MM.1S (cell line): ENCODE measurements at regions not wholly inside any gene's neighbourhood (a gene's known extent, or its start where the extent isn't known, plus 50 kb on each side); places are given as distances from the start of the nearest gene placed in this dataset.
"Not testable (repeated sequence)": the region's sequence is repeated elsewhere in the genome, so short reads cannot be mapped to it uniquely, and the experiment has no call there.

ENCODE experiments used
- DNase-seq: peaks from one replicate; pipeline ENCODE4 v3.0.0-alpha.2; 2015
- H2AFZ ChIP-seq: fragments of 300-600 bp; sonication (generic); 2 replicates; pipeline ENCODE4 v1.6.0; 2016; ENCODE audit warnings: antibody characterized with exemption, low read length
- H3F3A ChIP-seq: fragments of 300-600 bp; sonication (generic); 2 replicates; pipeline ENCODE4 v1.6.1; 2016; ENCODE audit warnings: mild to moderate bottlenecking, antibody characterized with exemption, low read length, moderate library complexity, mixed read lengths; ENCODE audit not compliant: insufficient read depth
- H3K27ac ChIP-seq: fragments of 300-600 bp; sonication (generic); 2 replicates; pipeline ENCODE4 v1.5.1; 2016; ENCODE audit warnings: mild to moderate bottlenecking, low read length
- H3K27me3 ChIP-seq: fragments of 300-600 bp; sonication (generic); replicated peaks from 2 replicates; pipeline ENCODE4 v1.6.0; 2016; ENCODE audit warnings: low read length; ENCODE audit not compliant: insufficient read depth
- H3K36me3 ChIP-seq: fragments of 300-600 bp; sonication (generic); replicated peaks from 2 replicates; pipeline ENCODE4 v1.6.1; 2016; ENCODE audit warnings: mild to moderate bottlenecking, low read length, mixed read lengths; ENCODE audit not compliant: insufficient read depth
- H3K4me1 ChIP-seq: fragments of 300-600 bp; sonication (generic); 2 replicates; pipeline ENCODE4 v1.6.1; 2016; ENCODE audit warnings: low read length, mixed read lengths
- H3K4me2 ChIP-seq: fragments of 300-600 bp; sonication (generic); 2 replicates; pipeline ENCODE4 v1.6.0; 2016; ENCODE audit warnings: low read depth, low read length
- H3K4me3 ChIP-seq: fragments of 300-600 bp; sonication (generic); 2 replicates; pipeline ENCODE4 v1.5.1; 2016; ENCODE audit warnings: low read length, mixed read lengths
- H3K79me2 ChIP-seq: fragments of 300-600 bp; sonication (generic); 2 replicates; pipeline ENCODE4 v1.6.1; 2016; ENCODE audit warnings: mixed run types, low read length, mixed read lengths
- H3K9ac ChIP-seq: fragments of 300-600 bp; sonication (generic); 2 replicates; pipeline ENCODE4 v1.6.1; 2016; ENCODE audit warnings: low read length, mixed read lengths
- H3K9me2 ChIP-seq: fragments of 300-600 bp; sonication (generic); replicated peaks from 2 replicates; pipeline ENCODE4 v1.6.1; 2016; ENCODE audit warnings: mild to moderate bottlenecking, low read length, mixed read lengths; ENCODE audit not compliant: insufficient read depth
- H3K9me3 ChIP-seq: fragments of 300-600 bp; sonication (generic); replicated peaks from 2 replicates; pipeline ENCODE4 v1.6.1; 2016; ENCODE audit warnings: mild to moderate bottlenecking, low read length, mixed read lengths; ENCODE audit not compliant: insufficient read depth
- H4K20me1 ChIP-seq: fragments of 300-600 bp; sonication (generic); 2 replicates; pipeline ENCODE4 v1.6.1; 2016; ENCODE audit warnings: mild to moderate bottlenecking, low read length, moderate library complexity, mixed read lengths; ENCODE audit not compliant: insufficient read depth
- CTCF ChIP-seq: fragments of 300-600 bp; sonication (generic); IDR thresholded peaks from 2 replicates; pipeline ENCODE4 v1.5.1; 2016; ENCODE audit warnings: antibody characterized with exemption, low read length, mixed read lengths
- EZH2 ChIP-seq: fragments of 300-600 bp; sonication (generic); optimal IDR thresholded peaks from 2 replicates; pipeline ENCODE3; 2017; ENCODE audit warnings: low read depth, mild to moderate bottlenecking, antibody characterized with exemption, low read length, mixed read lengths
- EZH2phosphoT487 ChIP-seq: fragments of 300-600 bp; sonication (generic); IDR thresholded peaks from 2 replicates; pipeline ENCODE4 v1.6.1; 2018; ENCODE audit warnings: antibody characterized with exemption, low read length

- TF ChIP-seq CTCF: no peak
- TF ChIP-seq EZH2phosphoT487: no peak
- TF ChIP-seq EZH2: no peak
- H3K27ac ChIP-seq: no peak overlapping the region
These were observed 141.8 kb upstream of the ATP11B start for GRCh38 chr3:182651461-182651860.

GRCh38 chr3:182653065-182653464 lies 140.2 kb upstream of the ATP11B start:
- H3K9me3 ChIP-seq, H2AFZ ChIP-seq, H3K4me2 ChIP-seq, H3K9me2 ChIP-seq, H3K79me2 ChIP-seq, H3K9ac ChIP-seq, H3K27me3 ChIP-seq, DNase-seq, H3K4me3 ChIP-seq, H3F3A ChIP-seq, H3K36me3 ChIP-seq, H4K20me1 ChIP-seq, H3K27ac ChIP-seq, H3K4me1 ChIP-seq: not testable (repeated sequence)

More at GRCh38 chr3:182651461-182651860, 141.8 kb upstream of the ATP11B start:
- Histone ChIP-seq H3K4me3 (no peak overlapping the region), H4K20me1 (no peaks in the 10 kb centered on the region), H3K36me3 (no peaks in the 10 kb centered on the region), H3K9ac (no peak overlapping the region), H3K79me2 (no peaks in the 10 kb centered on the region), H3K9me3 (no peaks in the 10 kb centered on the region), H2AFZ (no peak overlapping the region), H3K27me3 (no peaks in the 10 kb centered on the region), H3F3A (no peaks in the 10 kb centered on the region), H3K4me2 (no peak overlapping the region), H3K4me1 (no peaks in the 10 kb centered on the region), H3K9me2 (no peaks in the 10 kb centered on the region)
- no peak for DNase-seq

- Histone ChIP-seq H4K20me1 (no peaks in the 10 kb centered on the region), H3K9me3 (no peaks in the 10 kb centered on the region), H2AFZ (no peak overlapping the region)
These were observed 124.8 kb upstream of the ATP11B start for GRCh38 chr3:182668541-182668940.

More at GRCh38 chr3:182668541-182668940, 124.8 kb upstream of the ATP11B start:
- no peak for DNase-seq
- Histone ChIP-seq H3K9ac (no peak overlapping the region), H3K79me2 (no peaks in the 10 kb centered on the region), H3F3A (no peaks in the 10 kb centered on the region), H3K36me3 (no peaks in the 10 kb centered on the region), H3K27ac (no peak overlapping the region), H3K27me3 (no peaks in the 10 kb centered on the region), H3K4me3 (no peak overlapping the region), H3K4me2 (no peak overlapping the region), H3K9me2 (no peaks in the 10 kb centered on the region), H3K4me1 (peaks cover 13% of the 10 kb centered on the region)
- TF ChIP-seq EZH2: no peak
- TF ChIP-seq EZH2phosphoT487: no peak
- TF ChIP-seq CTCF: no peak
